ENCODE measurements at regions not wholly inside any gene's neighbourhood (a gene's known extent, or its start where the extent isn't known, plus 50 kb on each side); places are given as distances from the start of the nearest gene placed in this dataset.

DNA sequence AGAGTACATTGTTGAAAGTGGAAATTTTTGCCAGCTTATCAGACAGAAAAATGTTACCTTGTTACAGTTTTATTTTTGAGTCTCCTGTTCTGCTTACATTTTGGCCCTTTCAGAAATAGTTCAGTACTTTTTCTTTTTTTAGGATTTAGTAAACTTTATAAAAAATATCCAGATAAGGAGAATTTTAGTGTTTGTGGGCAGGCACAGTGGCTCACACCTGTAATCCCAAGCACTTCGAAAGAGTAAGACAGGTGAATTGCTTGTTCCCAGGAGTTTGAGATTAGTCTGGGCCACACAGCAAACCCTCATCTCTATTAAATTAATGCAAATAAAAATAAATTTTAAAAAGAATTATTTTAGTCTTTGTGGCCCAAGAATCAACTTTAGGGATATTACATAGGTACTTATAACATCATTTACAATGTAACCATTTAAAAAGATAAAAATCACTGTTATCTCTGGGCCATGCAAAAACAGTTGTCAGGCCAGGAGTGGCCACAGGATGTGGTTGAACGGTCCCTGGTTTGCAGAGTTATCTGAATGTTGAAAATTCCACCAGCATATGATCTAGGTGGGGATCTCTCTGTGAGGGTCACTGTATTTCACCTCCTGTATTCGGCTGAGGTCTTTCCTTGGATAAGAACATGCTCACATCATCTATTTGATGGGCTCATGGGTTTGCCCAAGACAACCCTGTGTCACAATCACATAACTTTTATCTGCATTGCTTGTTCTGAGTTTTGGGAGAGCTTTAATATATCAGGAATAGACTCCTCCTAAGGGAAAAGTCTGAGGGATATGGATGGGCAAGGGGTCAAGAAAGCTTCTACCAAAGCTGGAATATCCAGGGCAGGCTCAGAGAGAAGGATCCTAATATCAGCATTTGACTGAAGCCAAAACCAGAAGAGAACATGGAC, 91.5 kb downstream of the GGTLC2 start:
- intact Hi-C loops (cut with DNase I; ENCODE audit: low total_unique reads): no loop called here
- H3K4me3 ChIP-seq: no peak overlapping the region
- H3K4me1 ChIP-seq: no peaks in the 10 kb centered on the region
- no peak for DNase-seq
- no peaks in the 10 kb centered on the region for H3K9me3 ChIP-seq
- no peak overlapping the region for H3K27ac ChIP-seq
- no peaks in the 10 kb centered on the region for H3K36me3 ChIP-seq
- H3K27me3 ChIP-seq: peaks cover 0 to 17% of the 10 kb centered on the region in 2 donors
- TF ChIP-seq, protein P1, sequence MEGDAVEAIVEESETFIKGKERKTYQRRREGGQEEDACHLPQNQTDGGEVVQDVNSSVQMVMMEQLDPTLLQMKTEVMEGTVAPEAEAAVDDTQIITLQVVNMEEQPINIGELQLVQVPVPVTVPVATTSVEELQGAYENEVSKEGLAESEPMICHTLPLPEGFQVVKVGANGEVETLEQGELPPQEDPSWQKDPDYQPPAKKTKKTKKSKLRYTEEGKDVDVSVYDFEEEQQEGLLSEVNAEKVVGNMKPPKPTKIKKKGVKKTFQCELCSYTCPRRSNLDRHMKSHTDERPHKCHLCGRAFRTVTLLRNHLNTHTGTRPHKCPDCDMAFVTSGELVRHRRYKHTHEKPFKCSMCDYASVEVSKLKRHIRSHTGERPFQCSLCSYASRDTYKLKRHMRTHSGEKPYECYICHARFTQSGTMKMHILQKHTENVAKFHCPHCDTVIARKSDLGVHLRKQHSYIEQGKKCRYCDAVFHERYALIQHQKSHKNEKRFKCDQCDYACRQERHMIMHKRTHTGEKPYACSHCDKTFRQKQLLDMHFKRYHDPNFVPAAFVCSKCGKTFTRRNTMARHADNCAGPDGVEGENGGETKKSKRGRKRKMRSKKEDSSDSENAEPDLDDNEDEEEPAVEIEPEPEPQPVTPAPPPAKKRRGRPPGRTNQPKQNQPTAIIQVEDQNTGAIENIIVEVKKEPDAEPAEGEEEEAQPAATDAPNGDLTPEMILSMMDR (IDR thresholded peaks at IDR 0.05): no peak

DNA sequence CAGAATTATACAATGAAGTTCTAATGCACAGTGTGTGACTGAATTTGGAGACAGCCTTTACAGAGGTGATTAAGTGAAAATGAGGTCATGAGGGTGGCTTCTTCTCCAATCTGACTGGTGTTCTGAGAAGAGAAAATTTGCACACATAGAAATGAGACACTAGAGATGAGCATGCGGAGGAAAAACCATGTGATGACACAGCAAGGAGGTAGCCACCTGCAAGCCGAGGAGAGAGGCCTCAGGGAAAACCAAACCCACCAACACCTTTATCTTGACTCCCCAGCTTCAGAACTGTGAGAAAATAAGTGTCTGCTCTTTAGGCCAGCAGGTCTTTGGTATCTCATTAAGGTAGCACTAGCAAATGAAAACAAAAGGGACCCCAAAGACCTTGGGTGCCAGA, 93.2 kb downstream of the GGTLC2 start:
- intact Hi-C loops (cut with DNase I; ENCODE audit: low total_unique reads): no loop called here
- H3K4me1 ChIP-seq: no peaks in the 10 kb centered on the region
- DNase-seq: no peak
- H3K4me3 ChIP-seq: no peak overlapping the region
- no peaks in the 10 kb centered on the region for H3K36me3 ChIP-seq
- H3K27me3 ChIP-seq: peaks cover 0 to 19% of the 10 kb centered on the region in 2 donors
- no peaks in the 10 kb centered on the region for H3K9me3 ChIP-seq
- TF ChIP-seq, protein P1 (IDR thresholded peaks at IDR 0.05): no peak
- no peak overlapping the region for H3K27ac ChIP-seq

DNA sequence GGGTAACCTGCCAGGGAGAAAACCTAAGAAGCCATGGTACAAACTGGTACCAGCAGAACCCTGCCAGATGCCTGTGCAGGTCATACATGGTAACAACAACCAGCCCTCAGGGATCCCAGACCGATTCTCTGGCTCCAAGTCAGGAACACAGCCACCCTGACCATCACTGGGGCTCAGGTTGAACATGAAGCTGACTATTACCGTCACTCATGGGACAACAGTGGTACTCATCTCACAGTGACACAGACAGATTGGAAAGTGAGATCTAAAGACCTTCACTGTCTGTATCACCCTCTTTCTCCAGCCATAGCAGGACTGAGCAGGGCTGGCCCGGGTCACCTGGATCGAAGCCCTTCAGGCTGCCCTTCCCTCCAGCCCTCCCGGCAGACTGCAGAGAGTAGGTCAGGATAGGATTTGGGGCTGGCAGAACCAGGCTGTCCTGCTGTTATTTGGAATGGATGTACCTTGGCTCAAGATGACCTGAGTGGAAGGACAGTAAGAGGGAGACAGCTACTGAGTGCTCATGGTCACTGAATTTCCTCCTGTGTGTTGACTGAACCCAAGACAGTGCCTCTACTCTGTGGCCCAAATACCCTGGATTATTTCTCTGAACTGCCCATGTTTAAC, 94.7 kb downstream of the GGTLC2 start:
- Histone ChIP-seq H3K9me3 (no peaks in the 10 kb centered on the region), H3K4me3 (no peak overlapping the region), H3K27ac (no peak overlapping the region), H3K27me3 (peaks cover 0 to 18% of the 10 kb centered on the region in 2 donors), H3K4me1 (no peaks in the 10 kb centered on the region), H3K36me3 (no peaks in the 10 kb centered on the region)
- no peak for DNase-seq
- intact Hi-C loops (cut with DNase I; ENCODE audit: low total_unique reads): no loop called here
- TF ChIP-seq, protein P1 (IDR thresholded peaks at IDR 0.05): no peak

DNA sequence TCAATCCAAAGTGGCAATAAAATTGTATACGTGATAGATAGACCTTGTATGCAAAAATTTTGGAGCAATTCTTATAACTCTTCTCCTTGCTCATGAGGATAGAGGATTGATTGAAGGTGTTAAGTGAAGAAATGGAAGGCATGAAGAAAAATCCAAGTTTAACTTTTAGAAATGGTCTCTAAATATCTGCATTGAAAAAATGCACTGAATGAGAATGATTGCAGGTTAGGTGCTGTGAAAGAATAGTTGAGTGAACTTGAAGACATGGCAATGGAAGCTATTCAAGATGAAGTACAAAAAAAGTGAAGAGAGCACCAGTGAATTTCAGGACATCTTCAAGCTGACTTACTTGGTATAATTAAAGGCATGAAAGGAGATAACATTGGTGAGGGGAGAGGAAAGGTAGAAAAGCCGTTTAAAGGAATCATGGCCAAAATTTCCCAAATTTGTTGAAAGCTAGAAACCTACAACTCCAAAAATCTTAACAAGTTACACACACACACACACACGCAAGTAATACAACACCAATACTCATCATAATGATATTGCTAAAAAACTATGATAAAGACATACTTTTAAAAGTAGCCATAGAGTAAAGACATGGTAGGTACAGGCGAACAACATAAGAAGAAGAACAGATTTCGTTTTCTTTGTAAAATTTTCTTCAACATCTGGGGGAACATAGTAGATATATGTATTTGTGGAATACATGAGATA, 96.3 kb downstream of the GGTLC2 start:
- TF ChIP-seq, protein P1 (IDR thresholded peaks at IDR 0.05): no peak
- peaks cover 0 to 24% of the 10 kb centered on the region in 2 donors for H3K27me3 ChIP-seq

DNA sequence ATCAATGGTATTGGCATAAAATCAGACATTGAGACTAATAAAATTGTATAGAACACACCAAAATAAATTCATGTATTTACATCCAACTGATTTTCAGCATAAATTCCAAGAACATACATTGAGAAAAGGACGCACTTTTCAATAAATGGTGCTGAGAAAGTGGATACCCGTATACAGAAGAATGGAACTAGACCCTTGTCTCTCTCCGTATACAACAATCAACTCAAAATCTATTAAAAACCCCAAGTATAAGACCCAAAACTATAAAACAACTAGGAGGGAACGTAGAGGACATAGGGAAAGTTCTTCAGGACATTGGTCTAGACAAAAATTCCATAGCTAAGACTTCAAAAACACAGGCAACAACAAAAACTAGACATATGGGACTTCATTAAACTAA, 97.4 kb downstream of the GGTLC2 start:
- Histone ChIP-seq H3K36me3 (no peaks in the 10 kb centered on the region), H3K4me1 (no peaks in the 10 kb centered on the region), H3K27ac (no peak overlapping the region), H3K9me3 (no peaks in the 10 kb centered on the region), H3K4me3 (no peak overlapping the region), H3K27me3 (peaks cover 0 to 24% of the 10 kb centered on the region in 2 donors)
- intact Hi-C loops (cut with DNase I; ENCODE audit: low total_unique reads): no loop called here
- no peak for DNase-seq
- TF ChIP-seq, protein P1 (IDR thresholded peaks at IDR 0.05): no peak

More for the DNA sequence above, 96.3 kb downstream of the GGTLC2 start:
- Histone ChIP-seq H3K36me3 (no peaks in the 10 kb centered on the region), H3K9me3 (no peaks in the 10 kb centered on the region), H3K27ac (no peak overlapping the region), H3K4me3 (no peak overlapping the region), H3K4me1 (no peaks in the 10 kb centered on the region)
- intact Hi-C loops (cut with DNase I; ENCODE audit: low total_unique reads): no loop called here
- DNase-seq: no peak
